Erythroblast (primary cell): ENCODE measurements at regions not wholly inside any gene's neighbourhood (a gene's known extent, or its start where the extent isn't known, plus 50 kb on each side); places are given as distances from the start of the nearest gene placed in this dataset.

Experiments used
- GATA1 ChIP-seq: IDR thresholded peaks from 2 replicates; pipeline ENCODE4 v1.6.1; 2011; ENCODE audit warnings: low read depth, mild to moderate bottlenecking, control low read depth, low read length, moderate library complexity
- POLR2A ChIP-seq: IDR thresholded peaks from 2 replicates; pipeline ENCODE4 v1.6.1; 2011; ENCODE audit warnings: mild to moderate bottlenecking, low read length

- TF ChIP-seq POLR2A, result no peak
- no peak for TF ChIP-seq GATA1
These were observed 640.9 kb upstream of the GRM3 start for GRCh38 chr7:86002858-86003257.
